ENCODE measurements at regions not wholly inside any gene's neighbourhood (a gene's known extent, or its start where the extent isn't known, plus 50 kb on each side); places are given as distances from the start of the nearest gene placed in this dataset.

DNA sequence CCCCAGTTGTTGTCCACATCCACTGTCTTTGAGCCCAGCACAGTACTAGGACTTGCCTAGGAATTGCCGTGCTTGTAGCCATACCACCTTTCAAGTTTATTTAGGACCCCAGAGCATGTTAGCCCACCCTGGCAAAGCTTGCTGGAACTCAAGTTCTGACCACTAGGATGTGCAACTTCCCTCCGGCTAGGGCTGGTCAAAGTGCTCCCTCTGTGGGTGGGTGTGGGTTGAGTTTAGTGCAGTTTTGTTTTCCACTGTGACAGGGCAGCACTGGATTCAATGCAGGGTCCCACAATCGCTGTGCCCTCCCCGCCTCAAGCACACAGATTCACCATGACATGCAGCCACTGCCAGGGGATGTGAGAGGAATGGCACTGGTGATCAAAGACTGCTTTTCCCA, 96.0 kb downstream of the RASGEF1B start:
- H3K4me2 ChIP-seq = no peak overlapping the region
- H3K9me2 ChIP-seq (replicated peaks; ENCODE audit: insufficient read depth) = no peaks in the 10 kb centered on the region
- no peaks in the 10 kb centered on the region for H4K20me1 ChIP-seq (ENCODE audit: insufficient read depth, poor library complexity, severe bottlenecking)
- no peak overlapping the region for H3K4me3 ChIP-seq
- no peaks in the 10 kb centered on the region for H3K9me3 ChIP-seq (ENCODE audit: low read depth)
- H3K27me3 ChIP-seq = no peaks in the 10 kb centered on the region
- WGBS (ENCODE audit: low lambda C conversion rate, missing lambda C conversion rate) = 90% methylated on average over 4 of the region's 4 CpGs
- no peaks in the 10 kb centered on the region for H3K79me2 ChIP-seq
- H3K36me3 ChIP-seq (replicated peaks; ENCODE audit: insufficient read depth, low read depth) = no peaks in the 10 kb centered on the region
- H2AFZ ChIP-seq = no peak overlapping the region
- TF ChIP-seq, protein P1, sequence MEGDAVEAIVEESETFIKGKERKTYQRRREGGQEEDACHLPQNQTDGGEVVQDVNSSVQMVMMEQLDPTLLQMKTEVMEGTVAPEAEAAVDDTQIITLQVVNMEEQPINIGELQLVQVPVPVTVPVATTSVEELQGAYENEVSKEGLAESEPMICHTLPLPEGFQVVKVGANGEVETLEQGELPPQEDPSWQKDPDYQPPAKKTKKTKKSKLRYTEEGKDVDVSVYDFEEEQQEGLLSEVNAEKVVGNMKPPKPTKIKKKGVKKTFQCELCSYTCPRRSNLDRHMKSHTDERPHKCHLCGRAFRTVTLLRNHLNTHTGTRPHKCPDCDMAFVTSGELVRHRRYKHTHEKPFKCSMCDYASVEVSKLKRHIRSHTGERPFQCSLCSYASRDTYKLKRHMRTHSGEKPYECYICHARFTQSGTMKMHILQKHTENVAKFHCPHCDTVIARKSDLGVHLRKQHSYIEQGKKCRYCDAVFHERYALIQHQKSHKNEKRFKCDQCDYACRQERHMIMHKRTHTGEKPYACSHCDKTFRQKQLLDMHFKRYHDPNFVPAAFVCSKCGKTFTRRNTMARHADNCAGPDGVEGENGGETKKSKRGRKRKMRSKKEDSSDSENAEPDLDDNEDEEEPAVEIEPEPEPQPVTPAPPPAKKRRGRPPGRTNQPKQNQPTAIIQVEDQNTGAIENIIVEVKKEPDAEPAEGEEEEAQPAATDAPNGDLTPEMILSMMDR (IDR thresholded peaks at IDR 0.05; ENCODE audit: poor library complexity) = peak; percentile 4
- no peak for TF ChIP-seq EZH2 (IDR thresholded peaks at IDR 0.05; ENCODE audit: borderline replicate concordance)
- TF ChIP-seq EZH2phosphoT487 (IDR thresholded peaks at IDR 0.05; ENCODE audit: low read depth, severe bottlenecking, unreplicated experiment) = no peak
- peaks cover 19% of the 10 kb centered on the region for H3K4me1 ChIP-seq (ENCODE audit: insufficient read depth)
- no peak for DNase-seq (ENCODE audit: low spot score)
- H3K27ac ChIP-seq = no peak overlapping the region

DNA sequence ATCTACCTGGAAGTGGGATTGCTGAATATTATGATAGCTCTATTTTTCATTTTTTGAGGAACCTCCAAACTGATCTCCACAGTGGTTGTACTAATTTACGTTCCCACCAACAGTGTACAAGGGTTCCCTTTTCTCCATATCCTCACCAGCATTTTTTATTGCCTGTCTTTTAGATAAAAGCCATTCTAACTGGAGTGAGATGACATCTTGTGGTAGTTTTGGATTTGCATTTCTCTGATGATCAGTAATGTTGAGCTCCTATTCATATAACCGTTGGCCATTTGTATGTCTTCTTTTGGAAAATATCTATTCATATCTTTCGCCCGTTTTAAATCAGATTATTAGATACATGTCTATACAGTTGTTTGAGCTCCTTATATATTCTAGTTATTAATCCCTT, 101.8 kb downstream of the RASGEF1B start:
- H3K9me2 ChIP-seq (replicated peaks; ENCODE audit: insufficient read depth) = no peaks in the 10 kb centered on the region
- H3K4me1 ChIP-seq (ENCODE audit: insufficient read depth) = no peaks in the 10 kb centered on the region
- 91% methylated on average over 4 of the region's 4 CpGs for WGBS (ENCODE audit: low lambda C conversion rate, missing lambda C conversion rate)
- H3K4me2 ChIP-seq = no peak overlapping the region
- no peak for DNase-seq (ENCODE audit: low spot score)
- H3K4me3 ChIP-seq = no peak overlapping the region
- no peaks in the 10 kb centered on the region for H3K9me3 ChIP-seq (ENCODE audit: low read depth)
- no peak for TF ChIP-seq EZH2phosphoT487 (IDR thresholded peaks at IDR 0.05; ENCODE audit: low read depth, severe bottlenecking, unreplicated experiment)
- TF ChIP-seq, protein P1 (IDR thresholded peaks at IDR 0.05; ENCODE audit: poor library complexity) = peak; percentile 18
- TF ChIP-seq EZH2 (IDR thresholded peaks at IDR 0.05; ENCODE audit: borderline replicate concordance) = no peak
- no peaks in the 10 kb centered on the region for H3K79me2 ChIP-seq
- no peaks in the 10 kb centered on the region for H4K20me1 ChIP-seq (ENCODE audit: insufficient read depth, poor library complexity, severe bottlenecking)
- H3K36me3 ChIP-seq (replicated peaks; ENCODE audit: insufficient read depth, low read depth) = no peaks in the 10 kb centered on the region
- no peaks in the 10 kb centered on the region for H3K27me3 ChIP-seq
- no peak overlapping the region for H2AFZ ChIP-seq
- H3K27ac ChIP-seq = no peak overlapping the region

DNA sequence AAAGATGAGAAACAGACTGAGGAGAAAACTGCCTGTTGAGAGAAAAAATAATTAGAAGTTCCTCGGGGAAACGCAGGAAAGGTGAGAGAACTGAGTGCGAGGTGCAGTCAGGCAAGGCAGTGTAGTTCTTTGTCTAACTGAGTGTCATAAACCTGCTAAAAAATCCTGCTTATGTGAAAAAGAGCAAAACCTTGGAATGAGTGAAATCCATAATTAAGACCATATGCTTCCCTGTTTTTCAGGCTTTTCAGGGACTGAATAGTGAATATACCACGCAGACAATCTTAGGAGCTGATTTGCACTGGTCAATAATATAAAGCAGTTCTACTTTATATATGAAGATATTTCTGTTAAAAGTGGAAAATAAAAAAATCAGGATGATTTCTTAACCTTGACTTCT, 104.9 kb downstream of the RASGEF1B start:
- Histone ChIP-seq H3K9me3 (ENCODE audit: low read depth) (no peaks in the 10 kb centered on the region), H3K27ac (no peak overlapping the region), H3K79me2 (no peaks in the 10 kb centered on the region), H3K4me2 (no peak overlapping the region), H3K4me1 (ENCODE audit: insufficient read depth) (no peaks in the 10 kb centered on the region), H3K36me3 (replicated peaks; ENCODE audit: insufficient read depth, low read depth) (no peaks in the 10 kb centered on the region), H3K4me3 (no peak overlapping the region), H2AFZ (no peak overlapping the region), H3K27me3 (no peaks in the 10 kb centered on the region), H4K20me1 (ENCODE audit: insufficient read depth, poor library complexity, severe bottlenecking) (no peaks in the 10 kb centered on the region), H3K9me2 (replicated peaks; ENCODE audit: insufficient read depth) (no peaks in the 10 kb centered on the region)
- no peak for DNase-seq (ENCODE audit: low spot score)
- no peak for TF ChIP-seq EZH2 (IDR thresholded peaks at IDR 0.05; ENCODE audit: borderline replicate concordance)
- TF ChIP-seq EZH2phosphoT487 (IDR thresholded peaks at IDR 0.05; ENCODE audit: low read depth, severe bottlenecking, unreplicated experiment) = no peak
- TF ChIP-seq, protein P1 (IDR thresholded peaks at IDR 0.05; ENCODE audit: poor library complexity) = no peak
- WGBS (ENCODE audit: low lambda C conversion rate, missing lambda C conversion rate) = 72% methylated on average over 4 of the region's 4 CpGs

DNA sequence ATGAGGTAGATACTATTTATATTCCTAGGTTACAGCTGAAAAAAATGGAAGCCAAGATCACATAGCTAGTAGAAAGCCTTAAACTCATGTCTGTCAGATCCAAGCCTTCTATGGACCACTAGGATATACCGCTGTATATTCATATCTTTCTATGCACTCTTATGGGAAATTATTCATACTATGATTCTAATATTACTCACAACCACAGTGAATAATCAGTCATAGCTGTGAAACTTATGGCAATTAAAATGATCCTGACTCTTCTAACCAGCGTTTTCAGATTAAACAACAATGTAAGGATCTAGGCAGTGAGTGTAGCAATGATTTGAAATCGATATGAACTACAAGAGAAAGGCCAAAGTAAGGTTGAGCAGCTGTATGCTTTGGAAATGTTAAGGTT, 111.0 kb downstream of the RASGEF1B start:
- Histone ChIP-seq H3K4me2 (no peak overlapping the region), H3K9me2 (replicated peaks; ENCODE audit: insufficient read depth) (no peaks in the 10 kb centered on the region), H3K27ac (no peak overlapping the region), H3K9me3 (ENCODE audit: low read depth) (no peaks in the 10 kb centered on the region), H3K27me3 (no peaks in the 10 kb centered on the region), H3K4me1 (ENCODE audit: insufficient read depth) (peaks cover 2% of the 10 kb centered on the region), H3K4me3 (no peak overlapping the region), H4K20me1 (ENCODE audit: insufficient read depth, poor library complexity, severe bottlenecking) (no peaks in the 10 kb centered on the region), H3K79me2 (no peaks in the 10 kb centered on the region), H2AFZ (no peak overlapping the region), H3K36me3 (replicated peaks; ENCODE audit: insufficient read depth, low read depth) (no peaks in the 10 kb centered on the region)
- DNase-seq (ENCODE audit: low spot score) = no peak
- TF ChIP-seq, protein P1 (IDR thresholded peaks at IDR 0.05; ENCODE audit: poor library complexity) = no peak
- TF ChIP-seq EZH2 (IDR thresholded peaks at IDR 0.05; ENCODE audit: borderline replicate concordance) = no peak
- TF ChIP-seq EZH2phosphoT487 (IDR thresholded peaks at IDR 0.05; ENCODE audit: low read depth, severe bottlenecking, unreplicated experiment) = no peak
- 82% methylated on average over 3 of the region's 3 CpGs for WGBS (ENCODE audit: low lambda C conversion rate, missing lambda C conversion rate)
